HCT116 (cell line): ENCODE measurements at regions not wholly inside any gene's neighbourhood (a gene's known extent, or its start where the extent isn't known, plus 50 kb on each side); places are given as distances from the start of the nearest gene placed in this dataset.

Experiments used
- ATAC-seq: fragments of 200-7000 bp; cut with Tn5 transposase; 2 replicates; pipeline ENCODE4 v1.9.1; 2020; ENCODE audit warnings: mild to moderate bottlenecking, moderate library complexity
- BruUV-seq: library from RNA; stranded (reverse); fragments of 400-500 nt; replicated peaks from 2 replicates; lab custom pipeline; 2021; lab: Mats Ljungman, UMichigan
- CTCF ChIA-PET: fragments of 300-600 bp; sonication (Branson Sonifier 250); formaldehyde crosslinking; loops from one replicate; lab custom pipeline; 2021; ENCODE audit warnings: antibody characterized with exemption; lab: Charles Lee
- POLR2A ChIA-PET: fragments of 300-600, 350-600 bp; sonication (Branson Sonifier 250); formaldehyde crosslinking; loops from one replicate; lab custom pipeline; 2021; ENCODE audit warnings: antibody characterized with exemption; lab: Charles Lee
- RAD21 ChIA-PET, 2 experiments: fragments of 300-600 bp; sonication (Branson Sonifier 250); formaldehyde crosslinking; loops; one replicate each; lab custom pipeline; 2023; ENCODE audit warnings: low total read pairs in 2 of 2; ENCODE audit not compliant: uncharacterized antibody in 2 of 2, unreplicated experiment in 2 of 2, low non-redundant PET in 1 of 2; lab: Charles Lee
- DNase-seq: peaks from one replicate; pipeline ENCODE4 v3.0.0-alpha.2; 2010; ENCODE audit warnings: low read depth, low spot score
- H2AFZ ChIP-seq: fragments of 200-600 bp; shearing (Covaris generic), sonication (generic); 2 replicates; pipeline ENCODE4 v1.6.1; 2017; ENCODE audit warnings: low read depth, mixed run types, mixed read lengths, antibody characterized with exemption, low read length; ENCODE audit not compliant: poor library complexity, severe bottlenecking
- H3K27ac ChIP-seq: 2 replicates; pipeline ENCODE4 v1.5.1; 2012; ENCODE audit warnings: low read depth, low read length
- H3K27me3 ChIP-seq: fragments of 200-600 bp; sonication (generic); 2 replicates; pipeline ENCODE4 v1.6.1; 2016; ENCODE audit warnings: mixed run types, low read length, mixed read lengths; ENCODE audit not compliant: insufficient read depth
- H3K36me3 ChIP-seq, 2 experiments: fragments of 200-500 bp in 1 of 2; fragments of 200-600 bp in 1 of 2; sonication (Bioruptor generic) in 1 of 2; sonication (generic) in 1 of 2; 2 replicates each; pipeline versions ENCODE4 v1.5.1 to v1.6.1; 2014 to 2016; ENCODE audit warnings: low read length in 2 of 2, inconsistent platforms in 1 of 2, mixed read lengths in 1 of 2, mixed run types in 1 of 2; ENCODE audit not compliant: insufficient read depth in 2 of 2, control insufficient read depth in 1 of 2
- H3K4me1 ChIP-seq, 2 experiments: fragments of 200-600 bp in 1 of 2; sonication (generic) in 1 of 2; 2 replicates each; pipeline versions ENCODE4 v1.5.1 to v1.6.1; 2012 to 2017; ENCODE audit warnings: low read length in 2 of 2, inconsistent platforms in 1 of 2, mild to moderate bottlenecking in 1 of 2, mixed read lengths in 1 of 2, mixed run types in 1 of 2, moderate library complexity in 1 of 2; ENCODE audit not compliant: insufficient read depth in 2 of 2, control insufficient read depth in 1 of 2
- H3K4me2 ChIP-seq: fragments of 200-600 bp; sonication (generic); 2 replicates; pipeline ENCODE4 v1.6.1; 2017; ENCODE audit warnings: mixed run types, low read length, mixed read lengths
- H3K4me3 ChIP-seq, 2 experiments: fragments of 200-600 bp in 1 of 2; sonication (generic) in 1 of 2; replicated peaks in 1 of 2; 2 replicates each; pipeline ENCODE4 v1.5.1; 2011 to 2016; ENCODE audit warnings: low read length in 2 of 2, control low read depth in 1 of 2, low read depth in 1 of 2, mild to moderate bottlenecking in 1 of 2, mixed read lengths in 1 of 2, mixed run types in 1 of 2
- H3K79me2 ChIP-seq: fragments of 200-600 bp; sonication (generic); 2 replicates; pipeline ENCODE4 v1.6.1; 2017; ENCODE audit warnings: mild to moderate bottlenecking, mixed run types, low read length, moderate library complexity, mixed read lengths; ENCODE audit not compliant: insufficient read depth
- H3K9ac ChIP-seq: fragments of 200-600 bp; sonication (generic); 2 replicates; pipeline ENCODE4 v1.6.1; 2016; ENCODE audit warnings: low read length, mixed read lengths
- H3K9me2 ChIP-seq: fragments of 200-600 bp; sonication (generic), shearing (Covaris generic); 2 replicates; pipeline ENCODE4 v1.6.1; 2017; ENCODE audit warnings: mixed run types, mild to moderate bottlenecking, moderate library complexity; ENCODE audit not compliant: insufficient read depth
- H3K9me3 ChIP-seq, 2 experiments: fragments of 200-500 bp in 1 of 2; fragments of 200-600 bp in 1 of 2; sonication (Bioruptor generic) in 1 of 2; sonication (generic) in 1 of 2; 2 replicates each; pipeline ENCODE4 v1.6.1; 2014 to 2017; ENCODE audit warnings: low read length in 2 of 2, mixed read lengths in 2 of 2, inconsistent platforms in 1 of 2, low read depth in 1 of 2, mild to moderate bottlenecking in 1 of 2, mixed run types in 1 of 2, moderate library complexity in 1 of 2; ENCODE audit not compliant: control insufficient read depth in 1 of 2, insufficient read depth in 1 of 2
- H4K20me1 ChIP-seq: fragments of 200-600 bp; sonication (generic), shearing (Covaris generic); 2 replicates; pipeline ENCODE4 v1.6.1; 2017; ENCODE audit warnings: mixed run types, mild to moderate bottlenecking, moderate library complexity; ENCODE audit not compliant: insufficient read depth
- CEBPB ChIP-seq: IDR thresholded peaks from 2 replicates; pipeline ENCODE4 v1.6.1; 2012; ENCODE audit warnings: low read depth
- ELF1 ChIP-seq: IDR thresholded peaks from 2 replicates; pipeline ENCODE4 v1.6.1; 2012; ENCODE audit warnings: low read depth, borderline replicate concordance
- FOSL1 ChIP-seq: IDR thresholded peaks from 2 replicates; pipeline ENCODE4 v1.6.1; 2012; ENCODE audit warnings: low read depth
- JUND ChIP-seq: IDR thresholded peaks from 2 replicates; pipeline ENCODE4 v1.6.1; 2012
- POLR2A ChIP-seq: IDR thresholded peaks from 2 replicates; pipeline ENCODE4 v1.7.0; 2011; ENCODE audit warnings: borderline replicate concordance; ENCODE audit not compliant: insufficient read depth, insufficient read length; ENCODE audit errors: extremely low read depth
- POLR2AphosphoS5 ChIP-seq: IDR thresholded peaks from 2 replicates; pipeline ENCODE4 v1.6.1; 2011; ENCODE audit warnings: mild to moderate bottlenecking, low read depth, low read length, moderate library complexity
- SP1 ChIP-seq: IDR thresholded peaks from 2 replicates; pipeline ENCODE4 v1.6.1; 2012; ENCODE audit warnings: low read depth
- SRF ChIP-seq: IDR thresholded peaks from 2 replicates; pipeline ENCODE4 v1.6.1; 2012; ENCODE audit warnings: low read depth
- YY1 ChIP-seq: IDR thresholded peaks from 2 replicates; pipeline ENCODE4 v1.6.1; 2011; ENCODE audit warnings: low read length, low read depth, moderate library complexity, mild to moderate bottlenecking; ENCODE audit not compliant: insufficient replicate concordance; ENCODE audit errors: extremely low read depth
- ZFX ChIP-seq: fragments of 450-650 bp; IDR thresholded peaks from 2 replicates; pipeline ENCODE4 v1.6.1; 2017
- ZNF274 ChIP-seq: fragments of 200-500 bp; sonication (Bioruptor generic); IDR thresholded peaks from 2 replicates; pipeline ENCODE4 v1.6.1; 2014; ENCODE audit warnings: mild to moderate bottlenecking, low read depth, low read length, inconsistent platforms
- intact Hi-C: fragments of 100-400 bp; cut with micrococcal nuclease; formaldehyde crosslinking; loops from 2 replicates; pipeline ENCODE4 v1.10.0; 2022
- TF ChIP-seq, protein P1 (sequence below): IDR thresholded peaks from 2 replicates; pipeline ENCODE4 v1.6.1; 2012
- TF ChIP-seq, protein P2 (sequence below): IDR thresholded peaks from 2 replicates; pipeline ENCODE4 v1.6.1; 2012; ENCODE audit warnings: low read depth
- TF ChIP-seq, protein P3 (sequence below): IDR thresholded peaks from 2 replicates; pipeline ENCODE4 v1.6.1; 2011; ENCODE audit warnings: mild to moderate bottlenecking, low read length, moderate library complexity; ENCODE audit not compliant: insufficient replicate concordance; ENCODE audit errors: extremely low read depth

DNA sequence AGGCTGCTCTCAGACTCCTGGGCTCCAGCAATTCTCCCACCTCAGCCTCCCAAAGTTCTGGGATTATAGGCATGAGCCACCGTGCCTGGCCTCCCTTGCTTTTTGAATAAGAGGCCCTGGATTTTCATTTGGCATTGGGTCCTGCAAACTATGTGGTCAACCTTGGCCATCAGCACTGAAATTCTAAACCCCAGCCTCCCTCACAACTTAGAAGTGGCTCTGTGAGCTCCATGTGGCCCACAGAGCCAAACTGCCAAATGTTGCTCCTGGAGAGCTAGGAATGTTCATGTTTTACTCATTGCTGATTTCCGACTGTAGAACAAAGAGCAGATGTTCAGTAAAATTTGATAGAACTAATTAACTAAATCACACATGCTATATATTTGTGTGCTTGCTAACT is 210.6 kb upstream of the AGAP1 start:
- Histone ChIP-seq H3K9ac (no peak overlapping the region), H2AFZ (no peak overlapping the region), H3K4me2 (no peak overlapping the region), H3K79me2 (no peaks in the 10 kb centered on the region), H3K4me1 (no peaks in the 10 kb centered on the region), H3K27me3 (no peaks in the 10 kb centered on the region), H3K9me3 (no peaks in the 10 kb centered on the region), H4K20me1 (no peaks in the 10 kb centered on the region), H3K27ac (no peak overlapping the region), H3K9me2 (no peaks in the 10 kb centered on the region), H3K4me3 (no peak overlapping the region), H3K36me3 (no peaks in the 10 kb centered on the region)
- ChIA-PET CTCF (no interaction called here), RAD21 (no interaction called here), POLR2A (no interaction called here)
- ATAC-seq (no peak), DNase-seq (no peak)
- TF ChIP-seq JUND, result no peak
- TF ChIP-seq ZNF274, result no peak
- no peak for TF ChIP-seq SP1
- TF ChIP-seq, protein P1, sequence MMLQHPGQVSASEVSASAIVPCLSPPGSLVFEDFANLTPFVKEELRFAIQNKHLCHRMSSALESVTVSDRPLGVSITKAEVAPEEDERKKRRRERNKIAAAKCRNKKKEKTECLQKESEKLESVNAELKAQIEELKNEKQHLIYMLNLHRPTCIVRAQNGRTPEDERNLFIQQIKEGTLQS, result no peak
- no peak for TF ChIP-seq ELF1
- TF ChIP-seq POLR2AphosphoS5, result no peak
- no peak for TF ChIP-seq CEBPB
- TF ChIP-seq SRF, result no peak
- no peak for TF ChIP-seq YY1
- no peak for TF ChIP-seq FOSL1
- no peak for TF ChIP-seq ZFX
- TF ChIP-seq, protein P2, sequence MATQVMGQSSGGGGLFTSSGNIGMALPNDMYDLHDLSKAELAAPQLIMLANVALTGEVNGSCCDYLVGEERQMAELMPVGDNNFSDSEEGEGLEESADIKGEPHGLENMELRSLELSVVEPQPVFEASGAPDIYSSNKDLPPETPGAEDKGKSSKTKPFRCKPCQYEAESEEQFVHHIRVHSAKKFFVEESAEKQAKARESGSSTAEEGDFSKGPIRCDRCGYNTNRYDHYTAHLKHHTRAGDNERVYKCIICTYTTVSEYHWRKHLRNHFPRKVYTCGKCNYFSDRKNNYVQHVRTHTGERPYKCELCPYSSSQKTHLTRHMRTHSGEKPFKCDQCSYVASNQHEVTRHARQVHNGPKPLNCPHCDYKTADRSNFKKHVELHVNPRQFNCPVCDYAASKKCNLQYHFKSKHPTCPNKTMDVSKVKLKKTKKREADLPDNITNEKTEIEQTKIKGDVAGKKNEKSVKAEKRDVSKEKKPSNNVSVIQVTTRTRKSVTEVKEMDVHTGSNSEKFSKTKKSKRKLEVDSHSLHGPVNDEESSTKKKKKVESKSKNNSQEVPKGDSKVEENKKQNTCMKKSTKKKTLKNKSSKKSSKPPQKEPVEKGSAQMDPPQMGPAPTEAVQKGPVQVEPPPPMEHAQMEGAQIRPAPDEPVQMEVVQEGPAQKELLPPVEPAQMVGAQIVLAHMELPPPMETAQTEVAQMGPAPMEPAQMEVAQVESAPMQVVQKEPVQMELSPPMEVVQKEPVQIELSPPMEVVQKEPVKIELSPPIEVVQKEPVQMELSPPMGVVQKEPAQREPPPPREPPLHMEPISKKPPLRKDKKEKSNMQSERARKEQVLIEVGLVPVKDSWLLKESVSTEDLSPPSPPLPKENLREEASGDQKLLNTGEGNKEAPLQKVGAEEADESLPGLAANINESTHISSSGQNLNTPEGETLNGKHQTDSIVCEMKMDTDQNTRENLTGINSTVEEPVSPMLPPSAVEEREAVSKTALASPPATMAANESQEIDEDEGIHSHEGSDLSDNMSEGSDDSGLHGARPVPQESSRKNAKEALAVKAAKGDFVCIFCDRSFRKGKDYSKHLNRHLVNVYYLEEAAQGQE, result no peak
- TF ChIP-seq, protein P3, sequence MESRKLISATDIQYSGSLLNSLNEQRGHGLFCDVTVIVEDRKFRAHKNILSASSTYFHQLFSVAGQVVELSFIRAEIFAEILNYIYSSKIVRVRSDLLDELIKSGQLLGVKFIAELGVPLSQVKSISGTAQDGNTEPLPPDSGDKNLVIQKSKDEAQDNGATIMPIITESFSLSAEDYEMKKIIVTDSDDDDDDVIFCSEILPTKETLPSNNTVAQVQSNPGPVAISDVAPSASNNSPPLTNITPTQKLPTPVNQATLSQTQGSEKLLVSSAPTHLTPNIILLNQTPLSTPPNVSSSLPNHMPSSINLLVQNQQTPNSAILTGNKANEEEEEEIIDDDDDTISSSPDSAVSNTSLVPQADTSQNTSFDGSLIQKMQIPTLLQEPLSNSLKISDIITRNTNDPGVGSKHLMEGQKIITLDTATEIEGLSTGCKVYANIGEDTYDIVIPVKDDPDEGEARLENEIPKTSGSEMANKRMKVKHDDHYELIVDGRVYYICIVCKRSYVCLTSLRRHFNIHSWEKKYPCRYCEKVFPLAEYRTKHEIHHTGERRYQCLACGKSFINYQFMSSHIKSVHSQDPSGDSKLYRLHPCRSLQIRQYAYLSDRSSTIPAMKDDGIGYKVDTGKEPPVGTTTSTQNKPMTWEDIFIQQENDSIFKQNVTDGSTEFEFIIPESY, result no peak
- TF ChIP-seq POLR2A, result no peak
- intact Hi-C loops, result no loop called here
- BruUV-seq, result no TSS peak
